GM10248 (cell line): ENCODE measurements at regions not wholly inside any gene's neighbourhood (a gene's known extent, or its start where the extent isn't known, plus 50 kb on each side); places are given as distances from the start of the nearest gene placed in this dataset.

Experiments used
- CTCF ChIA-PET: fragments of 300-600 bp; sonication (Branson Sonifier 250); formaldehyde crosslinking; extraction: SDS; loops from one replicate; lab custom pipeline; 2021; ENCODE audit warnings: antibody characterized with exemption; lab: Yijun Ruan, JAX
- POLR2A ChIA-PET: fragments of 350-650 bp; sonication (Branson Sonifier 250); formaldehyde crosslinking; extraction: SDS; loops from one replicate; lab custom pipeline; 2020; ENCODE audit warnings: antibody characterized with exemption; lab: Yijun Ruan, JAX
- DNase-seq: peaks from one replicate; pipeline ENCODE4 v3.0.0; 2012; ENCODE audit errors: extremely low spot score
- CTCF ChIP-seq: IDR thresholded peaks from 2 replicates; pipeline ENCODE4 v1.5.1; 2012; ENCODE audit warnings: mild to moderate bottlenecking, low read depth; ENCODE audit errors: extremely low read depth, missing control alignments, control extremely low read depth

GRCh38 chr4:180641495-180641894, 1601.7 kb upstream of the TENM3 start:
- DNase-seq = no peak
- TF ChIP-seq CTCF = no peak
- ChIA-PET CTCF (interaction anchor here (1.0 to 1.5 kb wide), 2 partner anchors 14 to 24 kb away, joined by 3 to 5 read pairs; no protein-coding TSS in a partner anchor), POLR2A (no interaction called here)

- TF ChIP-seq CTCF = no peak
- CTCF ChIA-PET = interaction anchor here (1.5 to 1.8 kb wide), 2 partner anchors 12 to 22 kb away, joined by 5 to 9 read pairs; no protein-coding TSS in a partner anchor
- POLR2A ChIA-PET = no interaction called here
- no peak for DNase-seq
Observed at GRCh38 chr4:180642732-180643131, 1600.5 kb upstream of the TENM3 start.

GRCh38 chr4:180650273-180650672, 1592.9 kb upstream of the TENM3 start:
- ChIA-PET CTCF (interaction anchor here (1.7 kb wide), 1 partner anchor 14 kb away, joined by 9 read pairs; no protein-coding TSS in a partner anchor), POLR2A (no interaction called here)
- TF ChIP-seq CTCF = no peak
- DNase-seq = peak; percentile 11

- TF ChIP-seq CTCF = no peak
- ChIA-PET POLR2A (no interaction called here), CTCF (interaction anchor here (1.0 kb wide), 1 partner anchor 12 kb away, joined by 4 read pairs; no protein-coding TSS in a partner anchor)
- DNase-seq = no peak
Observed at GRCh38 chr4:180652533-180652932, 1590.7 kb upstream of the TENM3 start.

- TF ChIP-seq CTCF = no peak
- ChIA-PET CTCF (interaction anchor here (1.0 to 3.3 kb wide), 3 partner anchors 9 to 14 kb away, joined by 3 to 48 read pairs (median 5); no protein-coding TSS in a partner anchor), POLR2A (no interaction called here)
- DNase-seq = no peak
Observed at GRCh38 chr4:180655886-180656285, 1587.3 kb upstream of the TENM3 start.

GRCh38 chr4:180657881-180658280, 1585.3 kb upstream of the TENM3 start:
- TF ChIP-seq CTCF = no peak
- CTCF ChIA-PET = interaction anchor here (1.0 kb wide), 1 partner anchor 44 kb away, joined by 3 read pairs; no protein-coding TSS in a partner anchor
- DNase-seq = no peak
- POLR2A ChIA-PET = no interaction called here
